HCT116 (cell line): ENCODE measurements at regions not wholly inside any gene's neighbourhood (a gene's known extent, or its start where the extent isn't known, plus 50 kb on each side); places are given as distances from the start of the nearest gene placed in this dataset.

Experiments used
- ATAC-seq: fragments of 200-7000 bp; cut with Tn5 transposase; 2 replicates; pipeline ENCODE4 v1.9.1; 2020; ENCODE audit warnings: mild to moderate bottlenecking, moderate library complexity
- BruUV-seq: library from RNA; stranded (reverse); fragments of 400-500 nt; replicated peaks from 2 replicates; lab custom pipeline; 2021; lab: Mats Ljungman, UMichigan
- CTCF ChIA-PET: fragments of 300-600 bp; sonication (Branson Sonifier 250); formaldehyde crosslinking; loops from one replicate; lab custom pipeline; 2021; ENCODE audit warnings: antibody characterized with exemption; lab: Charles Lee
- POLR2A ChIA-PET: fragments of 300-600, 350-600 bp; sonication (Branson Sonifier 250); formaldehyde crosslinking; loops from one replicate; lab custom pipeline; 2021; ENCODE audit warnings: antibody characterized with exemption; lab: Charles Lee
- RAD21 ChIA-PET, 2 experiments: fragments of 300-600 bp; sonication (Branson Sonifier 250); formaldehyde crosslinking; loops; one replicate each; lab custom pipeline; 2023; ENCODE audit warnings: low total read pairs in 2 of 2; ENCODE audit not compliant: uncharacterized antibody in 2 of 2, unreplicated experiment in 2 of 2, low non-redundant PET in 1 of 2; lab: Charles Lee
- DNase-seq: peaks from one replicate; pipeline ENCODE4 v3.0.0-alpha.2; 2010; ENCODE audit warnings: low read depth, low spot score
- H2AFZ ChIP-seq: fragments of 200-600 bp; shearing (Covaris generic), sonication (generic); 2 replicates; pipeline ENCODE4 v1.6.1; 2017; ENCODE audit warnings: low read depth, mixed run types, mixed read lengths, antibody characterized with exemption, low read length; ENCODE audit not compliant: poor library complexity, severe bottlenecking
- H3K27ac ChIP-seq: 2 replicates; pipeline ENCODE4 v1.5.1; 2012; ENCODE audit warnings: low read depth, low read length
- H3K27me3 ChIP-seq: fragments of 200-600 bp; sonication (generic); 2 replicates; pipeline ENCODE4 v1.6.1; 2016; ENCODE audit warnings: mixed run types, low read length, mixed read lengths; ENCODE audit not compliant: insufficient read depth
- H3K36me3 ChIP-seq, 2 experiments: fragments of 200-500 bp in 1 of 2; fragments of 200-600 bp in 1 of 2; sonication (Bioruptor generic) in 1 of 2; sonication (generic) in 1 of 2; 2 replicates each; pipeline versions ENCODE4 v1.5.1 to v1.6.1; 2014 to 2016; ENCODE audit warnings: low read length in 2 of 2, inconsistent platforms in 1 of 2, mixed read lengths in 1 of 2, mixed run types in 1 of 2; ENCODE audit not compliant: insufficient read depth in 2 of 2, control insufficient read depth in 1 of 2
- H3K4me1 ChIP-seq, 2 experiments: fragments of 200-600 bp in 1 of 2; sonication (generic) in 1 of 2; 2 replicates each; pipeline versions ENCODE4 v1.5.1 to v1.6.1; 2012 to 2017; ENCODE audit warnings: low read length in 2 of 2, inconsistent platforms in 1 of 2, mild to moderate bottlenecking in 1 of 2, mixed read lengths in 1 of 2, mixed run types in 1 of 2, moderate library complexity in 1 of 2; ENCODE audit not compliant: insufficient read depth in 2 of 2, control insufficient read depth in 1 of 2
- H3K4me2 ChIP-seq: fragments of 200-600 bp; sonication (generic); 2 replicates; pipeline ENCODE4 v1.6.1; 2017; ENCODE audit warnings: mixed run types, low read length, mixed read lengths
- H3K4me3 ChIP-seq, 2 experiments: fragments of 200-600 bp in 1 of 2; sonication (generic) in 1 of 2; replicated peaks in 1 of 2; 2 replicates each; pipeline ENCODE4 v1.5.1; 2011 to 2016; ENCODE audit warnings: low read length in 2 of 2, control low read depth in 1 of 2, low read depth in 1 of 2, mild to moderate bottlenecking in 1 of 2, mixed read lengths in 1 of 2, mixed run types in 1 of 2
- H3K79me2 ChIP-seq: fragments of 200-600 bp; sonication (generic); 2 replicates; pipeline ENCODE4 v1.6.1; 2017; ENCODE audit warnings: mild to moderate bottlenecking, mixed run types, low read length, moderate library complexity, mixed read lengths; ENCODE audit not compliant: insufficient read depth
- H3K9ac ChIP-seq: fragments of 200-600 bp; sonication (generic); 2 replicates; pipeline ENCODE4 v1.6.1; 2016; ENCODE audit warnings: low read length, mixed read lengths
- H3K9me2 ChIP-seq: fragments of 200-600 bp; sonication (generic), shearing (Covaris generic); 2 replicates; pipeline ENCODE4 v1.6.1; 2017; ENCODE audit warnings: mixed run types, mild to moderate bottlenecking, moderate library complexity; ENCODE audit not compliant: insufficient read depth
- H3K9me3 ChIP-seq, 2 experiments: fragments of 200-500 bp in 1 of 2; fragments of 200-600 bp in 1 of 2; sonication (Bioruptor generic) in 1 of 2; sonication (generic) in 1 of 2; 2 replicates each; pipeline ENCODE4 v1.6.1; 2014 to 2017; ENCODE audit warnings: low read length in 2 of 2, mixed read lengths in 2 of 2, inconsistent platforms in 1 of 2, low read depth in 1 of 2, mild to moderate bottlenecking in 1 of 2, mixed run types in 1 of 2, moderate library complexity in 1 of 2; ENCODE audit not compliant: control insufficient read depth in 1 of 2, insufficient read depth in 1 of 2
- H4K20me1 ChIP-seq: fragments of 200-600 bp; sonication (generic), shearing (Covaris generic); 2 replicates; pipeline ENCODE4 v1.6.1; 2017; ENCODE audit warnings: mixed run types, mild to moderate bottlenecking, moderate library complexity; ENCODE audit not compliant: insufficient read depth
- CEBPB ChIP-seq: IDR thresholded peaks from 2 replicates; pipeline ENCODE4 v1.6.1; 2012; ENCODE audit warnings: low read depth
- CTCF ChIP-seq, 3 experiments: fragments of 200-600 bp in 1 of 3; sonication (generic) in 1 of 3; IDR thresholded peaks in 2 of 3; conservative IDR thresholded peaks in 1 of 3; 2 replicates each; pipeline ENCODE4 v1.5.1; 2012 to 2017; ENCODE audit warnings: low read depth in 2 of 3, low read length in 2 of 3, antibody characterized with exemption in 1 of 3, borderline replicate concordance in 1 of 3, control low read depth in 1 of 3, mild to moderate bottlenecking in 1 of 3, mixed read lengths in 1 of 3, mixed run types in 1 of 3, moderate library complexity in 1 of 3; ENCODE audit not compliant: insufficient read depth in 1 of 3
- EGR1 ChIP-seq: IDR thresholded peaks from 2 replicates; pipeline ENCODE4 v1.6.1; 2012; ENCODE audit warnings: low read depth
- EZH2 ChIP-seq: fragments of 200-600 bp; sonication (generic); IDR thresholded peaks from 2 replicates; pipeline ENCODE4 v1.6.1; 2017; ENCODE audit warnings: antibody characterized with exemption, mixed run types
- FOSL1 ChIP-seq: IDR thresholded peaks from 2 replicates; pipeline ENCODE4 v1.6.1; 2012; ENCODE audit warnings: low read depth
- JUND ChIP-seq: IDR thresholded peaks from 2 replicates; pipeline ENCODE4 v1.6.1; 2012
- POLR2A ChIP-seq: IDR thresholded peaks from 2 replicates; pipeline ENCODE4 v1.7.0; 2011; ENCODE audit warnings: borderline replicate concordance; ENCODE audit not compliant: insufficient read depth, insufficient read length; ENCODE audit errors: extremely low read depth
- SP1 ChIP-seq: IDR thresholded peaks from 2 replicates; pipeline ENCODE4 v1.6.1; 2012; ENCODE audit warnings: low read depth
- ZFX ChIP-seq: fragments of 450-650 bp; IDR thresholded peaks from 2 replicates; pipeline ENCODE4 v1.6.1; 2017
- ZNF274 ChIP-seq: fragments of 200-500 bp; sonication (Bioruptor generic); IDR thresholded peaks from 2 replicates; pipeline ENCODE4 v1.6.1; 2014; ENCODE audit warnings: mild to moderate bottlenecking, low read depth, low read length, inconsistent platforms
- intact Hi-C: fragments of 100-400 bp; cut with micrococcal nuclease; formaldehyde crosslinking; loops from 2 replicates; pipeline ENCODE4 v1.10.0; 2022
- TF ChIP-seq, protein P1 (sequence below): IDR thresholded peaks from 2 replicates; pipeline ENCODE4 v1.6.1; 2012; ENCODE audit warnings: low read depth

- Histone ChIP-seq H3K27ac (no peak overlapping the region), H3K9me3 (peaks cover 9 to 15% of the 10 kb centered on the region in 2 experiments; a peak in 2 of 4 replicates), H3K4me2 (no peak overlapping the region), H3K9me2 (no peaks in the 10 kb centered on the region), H3K9ac (no peak overlapping the region), H3K36me3 (no peaks in the 10 kb centered on the region), H3K4me3 (no peak overlapping the region)
- POLR2A ChIA-PET: no interaction called here
- no peak for ATAC-seq
- TF ChIP-seq, protein P1, sequence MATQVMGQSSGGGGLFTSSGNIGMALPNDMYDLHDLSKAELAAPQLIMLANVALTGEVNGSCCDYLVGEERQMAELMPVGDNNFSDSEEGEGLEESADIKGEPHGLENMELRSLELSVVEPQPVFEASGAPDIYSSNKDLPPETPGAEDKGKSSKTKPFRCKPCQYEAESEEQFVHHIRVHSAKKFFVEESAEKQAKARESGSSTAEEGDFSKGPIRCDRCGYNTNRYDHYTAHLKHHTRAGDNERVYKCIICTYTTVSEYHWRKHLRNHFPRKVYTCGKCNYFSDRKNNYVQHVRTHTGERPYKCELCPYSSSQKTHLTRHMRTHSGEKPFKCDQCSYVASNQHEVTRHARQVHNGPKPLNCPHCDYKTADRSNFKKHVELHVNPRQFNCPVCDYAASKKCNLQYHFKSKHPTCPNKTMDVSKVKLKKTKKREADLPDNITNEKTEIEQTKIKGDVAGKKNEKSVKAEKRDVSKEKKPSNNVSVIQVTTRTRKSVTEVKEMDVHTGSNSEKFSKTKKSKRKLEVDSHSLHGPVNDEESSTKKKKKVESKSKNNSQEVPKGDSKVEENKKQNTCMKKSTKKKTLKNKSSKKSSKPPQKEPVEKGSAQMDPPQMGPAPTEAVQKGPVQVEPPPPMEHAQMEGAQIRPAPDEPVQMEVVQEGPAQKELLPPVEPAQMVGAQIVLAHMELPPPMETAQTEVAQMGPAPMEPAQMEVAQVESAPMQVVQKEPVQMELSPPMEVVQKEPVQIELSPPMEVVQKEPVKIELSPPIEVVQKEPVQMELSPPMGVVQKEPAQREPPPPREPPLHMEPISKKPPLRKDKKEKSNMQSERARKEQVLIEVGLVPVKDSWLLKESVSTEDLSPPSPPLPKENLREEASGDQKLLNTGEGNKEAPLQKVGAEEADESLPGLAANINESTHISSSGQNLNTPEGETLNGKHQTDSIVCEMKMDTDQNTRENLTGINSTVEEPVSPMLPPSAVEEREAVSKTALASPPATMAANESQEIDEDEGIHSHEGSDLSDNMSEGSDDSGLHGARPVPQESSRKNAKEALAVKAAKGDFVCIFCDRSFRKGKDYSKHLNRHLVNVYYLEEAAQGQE: no peak
- TF ChIP-seq SP1 (no peak), ZFX (no peak), ZNF274 (no peak), POLR2A (no peak), EGR1 (no peak), CEBPB (no peak), CTCF (IDR thresholded peaks at IDR 0.05 in 2 of 3, conservative IDR thresholded peaks at IDR 0.05 in 1 of 3; ENCODE audit: borderline replicate concordance in 1 of 3, insufficient read depth in 1 of 3, low read depth in 2 of 3, low read length in 2 of 3) (no peak), EZH2 (no peak), FOSL1 (no peak), JUND (no peak)
- TF ChIP-seq, all 23 proteins: peak for 0
- ChIA-PET CTCF (no interaction called here), RAD21 (no interaction called here)
- no peaks in the 10 kb centered on the region for H4K20me1 ChIP-seq
- H2AFZ ChIP-seq: no peak overlapping the region
- intact Hi-C loops: no loop called here
- BruUV-seq: no TSS peak
- no peaks in the 10 kb centered on the region for H3K4me1 ChIP-seq
- H3K27me3 ChIP-seq: peaks cover 3% of the 10 kb centered on the region; the same call in 1 of the 2 replicates
- no peak for DNase-seq
- no peaks in the 10 kb centered on the region for H3K79me2 ChIP-seq
Observed at GRCh38 chr1:2956576-2956975, 64.7 kb upstream of the ACTRT2 start.
